H9 (cell line): ENCODE measurements at regions not wholly inside any gene's neighbourhood (a gene's known extent, or its start where the extent isn't known, plus 50 kb on each side); places are given as distances from the start of the nearest gene placed in this dataset.

Experiments
- DNase-seq: peaks from one replicate; pipeline ENCODE4 v3.0.0-alpha.2; 2017
- H2AFZ ChIP-seq: one replicate; pipeline ENCODE4 v1.6.1; 2013; ENCODE audit warnings: mild to moderate bottlenecking, low read length, control low read depth, moderate library complexity
- H2AK5ac ChIP-seq: 2 replicates; pipeline ENCODE4 v1.6.1; 2013; ENCODE audit warnings: low read length, control low read depth, mixed read lengths; ENCODE audit not compliant: insufficient read length
- H2BK120ac ChIP-seq: one replicate; pipeline ENCODE4 v1.6.1; 2013; ENCODE audit warnings: low read depth, mild to moderate bottlenecking, low read length, control low read depth, inconsistent platforms; ENCODE audit not compliant: poor library complexity, severe bottlenecking
- H2BK12ac ChIP-seq: 2 replicates; pipeline ENCODE4 v1.6.1; 2013; ENCODE audit warnings: low read length, control low read depth, mixed read lengths, low read depth; ENCODE audit not compliant: insufficient read length
- H2BK15ac ChIP-seq: 2 replicates; pipeline ENCODE4 v1.6.1; 2013; ENCODE audit warnings: low read depth, low read length, control low read depth
- H2BK20ac ChIP-seq: one replicate; pipeline ENCODE4 v1.6.1; 2013; ENCODE audit warnings: low read depth, mild to moderate bottlenecking, low read length, control low read depth, inconsistent platforms; ENCODE audit not compliant: poor library complexity, severe bottlenecking
- H2BK5ac ChIP-seq: 2 replicates; pipeline ENCODE4 v1.6.1; 2013; ENCODE audit warnings: low read length, control low read depth, mixed read lengths; ENCODE audit not compliant: insufficient read length
- H3K14ac ChIP-seq: 2 replicates; pipeline ENCODE4 v1.6.1; 2013; ENCODE audit warnings: low read length, control low read depth; ENCODE audit not compliant: insufficient read depth
- H3K18ac ChIP-seq: 2 replicates; pipeline ENCODE4 v1.6.1; 2013; ENCODE audit warnings: low read depth, mild to moderate bottlenecking, mixed read lengths, low read length, control low read depth; ENCODE audit not compliant: insufficient read length
- H3K23ac ChIP-seq: 2 replicates; pipeline ENCODE4 v1.6.1; 2013; ENCODE audit warnings: low read length, control low read depth, mixed read lengths, low read depth; ENCODE audit not compliant: insufficient read length
- H3K23me2 ChIP-seq: 2 replicates; pipeline ENCODE4 v1.6.1; 2013; ENCODE audit warnings: low read depth, mild to moderate bottlenecking, mixed read lengths, low read length, control low read depth; ENCODE audit not compliant: insufficient read length, poor library complexity, severe bottlenecking
- H3K27ac ChIP-seq: 2 replicates; pipeline ENCODE4 v1.5.1; 2013; ENCODE audit warnings: low read length, control low read depth, mixed read lengths, low read depth; ENCODE audit not compliant: insufficient read length
- H3K27me3 ChIP-seq: 2 replicates; pipeline ENCODE4 v1.6.1; 2013; ENCODE audit warnings: low read length, control low read depth, inconsistent platforms; ENCODE audit not compliant: insufficient read depth
- H3K4ac ChIP-seq: 2 replicates; pipeline ENCODE4 v1.6.1; 2013; ENCODE audit warnings: low read depth, mild to moderate bottlenecking, control low read depth, inconsistent platforms, low read length, moderate library complexity
- H3K4me1 ChIP-seq: 2 replicates; pipeline ENCODE4 v1.6.1; 2013; ENCODE audit warnings: low read length, control low read depth, inconsistent platforms; ENCODE audit not compliant: insufficient read depth
- H3K4me2 ChIP-seq: 2 replicates; pipeline ENCODE4 v1.6.1; 2013; ENCODE audit warnings: low read length, control low read depth, mixed read lengths; ENCODE audit not compliant: insufficient read length, insufficient read depth
- H3K56ac ChIP-seq: 2 replicates; pipeline ENCODE4 v1.6.1; 2013; ENCODE audit warnings: low read depth, mild to moderate bottlenecking, mixed read lengths, low read length, control low read depth; ENCODE audit not compliant: insufficient read length
- H3K79me1 ChIP-seq: 2 replicates; pipeline ENCODE4 v1.6.1; 2013; ENCODE audit warnings: low read depth, mild to moderate bottlenecking, moderate library complexity, low read length, control low read depth, inconsistent platforms; ENCODE audit not compliant: insufficient read depth, poor library complexity, severe bottlenecking
- H3K79me2 ChIP-seq: 2 replicates; pipeline ENCODE4 v1.6.1; 2013; ENCODE audit warnings: low read length, control low read depth, inconsistent platforms; ENCODE audit not compliant: insufficient read depth
- H3K9ac ChIP-seq: 2 replicates; pipeline ENCODE4 v1.6.1; 2013; ENCODE audit warnings: low read length, control low read depth, mixed read lengths; ENCODE audit not compliant: insufficient read length; ENCODE audit errors: extremely low read depth
- H3K9me3 ChIP-seq: one replicate; pipeline ENCODE4 v1.6.1; 2013; ENCODE audit warnings: low read depth, low read length, inconsistent platforms; ENCODE audit not compliant: control insufficient read depth
- H3T11ph ChIP-seq: one replicate; pipeline ENCODE4 v1.6.1; 2013; ENCODE audit warnings: mild to moderate bottlenecking, low read length, control low read depth, inconsistent platforms
- H4K20me1 ChIP-seq: one replicate; pipeline ENCODE4 v1.6.1; 2013; ENCODE audit not compliant: control insufficient read depth, insufficient read length, insufficient read depth
- H4K5ac ChIP-seq: 2 replicates; pipeline ENCODE4 v1.6.1; 2013; ENCODE audit warnings: low read depth, mild to moderate bottlenecking, mixed read lengths, low read length, control low read depth; ENCODE audit not compliant: insufficient read length
- H4K8ac ChIP-seq: replicated peaks from 2 replicates; pipeline ENCODE4 v1.6.1; 2013; ENCODE audit warnings: low read length, control low read depth, mixed read lengths, low read depth; ENCODE audit not compliant: insufficient read length
- H4K91ac ChIP-seq: 2 replicates; pipeline ENCODE4 v1.6.1; 2013; ENCODE audit warnings: low read depth, mild to moderate bottlenecking, moderate library complexity, mixed read lengths, low read length, control low read depth; ENCODE audit not compliant: insufficient read length
- H3K27ac Mint-ChIP-seq, 3 experiments: 2 replicates in 2 of 3; 3 replicates in 1 of 3; pipeline ENCODE4 v1.8.0; 2020 to 2021; ENCODE audit warnings: mixed read lengths in 3 of 3, mild to moderate bottlenecking in 1 of 3, moderate library complexity in 1 of 3
- H3K27me3 Mint-ChIP-seq: 2 replicates; pipeline ENCODE4 v1.8.0; 2021; ENCODE audit warnings: low read depth, mild to moderate bottlenecking, moderate library complexity, mixed read lengths
- H3K36me3 Mint-ChIP-seq, 3 experiments: 2 replicates in 2 of 3; 3 replicates in 1 of 3; pipeline ENCODE4 v1.8.0; 2020 to 2021; ENCODE audit warnings: low read depth in 3 of 3, mixed read lengths in 3 of 3; ENCODE audit not compliant: insufficient read depth in 1 of 3
- H3K4me1 Mint-ChIP-seq, 2 experiments: 2 replicates each; pipeline ENCODE4 v1.8.0; 2020; ENCODE audit warnings: mixed read lengths in 2 of 2
- H3K4me3 Mint-ChIP-seq, 2 experiments: 2 replicates in 1 of 2; 3 replicates in 1 of 2; pipeline ENCODE4 v1.8.0; 2020 to 2021; ENCODE audit warnings: mild to moderate bottlenecking in 2 of 2, mixed read lengths in 2 of 2, moderate library complexity in 1 of 2
- H3K9me3 Mint-ChIP-seq, 2 experiments: 2 replicates in 1 of 2; 3 replicates in 1 of 2; pipeline ENCODE4 v1.8.0; 2020; ENCODE audit warnings: mild to moderate bottlenecking in 2 of 2, mixed read lengths in 2 of 2, moderate library complexity in 1 of 2
- WGBS: extraction: QIAGEN DNeasy Blood & Tissue Kit; methylation state at CpG from one replicate; pipeline ENCODE4 v1.1.7; 2013; ENCODE audit warnings: missing lambda C conversion rate, low lambda C conversion rate, mixed read lengths; ENCODE audit not compliant: insufficient read length; ENCODE audit errors: extremely low coverage; 5-methylcytosine and 5-hydroxymethylcytosine counted together
- TF ChIP-seq, protein P1 (sequence below): fragments of 200-600 bp; sonication (generic); conservative IDR thresholded peaks from 3 replicates; pipeline ENCODE4 v1.8.0; 2021; ENCODE audit warnings: antibody characterized with exemption, mild to moderate bottlenecking

DNA sequence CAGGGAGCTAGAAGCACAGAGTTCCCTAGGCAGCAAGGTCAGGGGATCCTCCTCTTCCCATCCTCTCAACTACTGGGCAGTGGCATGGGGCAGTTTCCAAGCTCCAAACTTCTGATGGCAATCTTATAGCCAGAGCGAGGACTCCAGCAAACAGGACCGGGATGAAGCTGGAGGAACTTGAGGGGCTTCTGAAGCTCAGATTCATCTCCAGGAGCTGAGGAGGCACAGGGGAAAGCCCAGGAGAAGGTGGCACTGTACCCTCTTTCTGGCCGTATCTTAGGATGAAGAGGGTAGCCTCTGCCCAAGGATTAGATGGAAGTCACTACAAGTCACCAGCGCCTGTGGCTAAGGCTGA, 50.0 kb upstream of the RPL38 start:
- H2BK15ac ChIP-seq = no peak overlapping the region
- no peak overlapping the region for H2BK120ac ChIP-seq
- Mint-ChIP-seq H3K4me1 (peaks cover 11 to 22% of the 10 kb centered on the region in 2 experiments), H3K27me3 (peaks cover 7% of the 10 kb centered on the region), H3K4me3 (no peak overlapping the region), H3K9me3 (peaks cover 0 to 1% of the 10 kb centered on the region in 2 experiments; a peak in 2 of 5 replicates), H3K36me3 (peaks cover 0 to 2% (median 0%) of the 10 kb centered on the region in 3 experiments; a peak in 1 of 7 replicates), H3K27ac (no peak overlapping the region)
- H3K56ac ChIP-seq = no peak overlapping the region
- no CpG with 5 or more reads among the region's 4 CpGs for WGBS
- H4K91ac ChIP-seq = no peak overlapping the region
- no peak overlapping the region for H3K27ac ChIP-seq
- H3K18ac ChIP-seq = no peak overlapping the region
- no peak overlapping the region for H3T11ph ChIP-seq
- TF ChIP-seq, protein P1, sequence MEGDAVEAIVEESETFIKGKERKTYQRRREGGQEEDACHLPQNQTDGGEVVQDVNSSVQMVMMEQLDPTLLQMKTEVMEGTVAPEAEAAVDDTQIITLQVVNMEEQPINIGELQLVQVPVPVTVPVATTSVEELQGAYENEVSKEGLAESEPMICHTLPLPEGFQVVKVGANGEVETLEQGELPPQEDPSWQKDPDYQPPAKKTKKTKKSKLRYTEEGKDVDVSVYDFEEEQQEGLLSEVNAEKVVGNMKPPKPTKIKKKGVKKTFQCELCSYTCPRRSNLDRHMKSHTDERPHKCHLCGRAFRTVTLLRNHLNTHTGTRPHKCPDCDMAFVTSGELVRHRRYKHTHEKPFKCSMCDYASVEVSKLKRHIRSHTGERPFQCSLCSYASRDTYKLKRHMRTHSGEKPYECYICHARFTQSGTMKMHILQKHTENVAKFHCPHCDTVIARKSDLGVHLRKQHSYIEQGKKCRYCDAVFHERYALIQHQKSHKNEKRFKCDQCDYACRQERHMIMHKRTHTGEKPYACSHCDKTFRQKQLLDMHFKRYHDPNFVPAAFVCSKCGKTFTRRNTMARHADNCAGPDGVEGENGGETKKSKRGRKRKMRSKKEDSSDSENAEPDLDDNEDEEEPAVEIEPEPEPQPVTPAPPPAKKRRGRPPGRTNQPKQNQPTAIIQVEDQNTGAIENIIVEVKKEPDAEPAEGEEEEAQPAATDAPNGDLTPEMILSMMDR = no peak
- no peaks in the 10 kb centered on the region for H3K23me2 ChIP-seq
- H3K23ac ChIP-seq = no peak overlapping the region
- no peaks in the 10 kb centered on the region for H3K79me2 ChIP-seq
- no peak overlapping the region for H4K5ac ChIP-seq
- no peak overlapping the region for H3K4me2 ChIP-seq
- no peak overlapping the region for H2AK5ac ChIP-seq
- no peak overlapping the region for H3K14ac ChIP-seq
- no peak overlapping the region for H2BK5ac ChIP-seq
- no peak for DNase-seq
- H4K8ac ChIP-seq = no peak overlapping the region
- no peak overlapping the region for H3K9ac ChIP-seq
- no peaks in the 10 kb centered on the region for H3K9me3 ChIP-seq
- H3K27me3 ChIP-seq = no peaks in the 10 kb centered on the region
- H2AFZ ChIP-seq = no peak overlapping the region
- no peak overlapping the region for H2BK12ac ChIP-seq
- H3K4me1 ChIP-seq = no peaks in the 10 kb centered on the region; the same call in 1 of the 2 replicates
- no peak overlapping the region for H2BK20ac ChIP-seq
- no peak overlapping the region for H3K4ac ChIP-seq
- H4K20me1 ChIP-seq = no peaks in the 10 kb centered on the region
- H3K79me1 ChIP-seq = no peaks in the 10 kb centered on the region
